IMR-90 (cell line): ENCODE measurements at regions not wholly inside any gene's neighbourhood (a gene's known extent, or its start where the extent isn't known, plus 50 kb on each side); places are given as distances from the start of the nearest gene placed in this dataset.

Experiments used
- ATAC-seq: fragments of 200-7000 bp; cut with Tn5 transposase; 2 replicates; pipeline ENCODE4 v1.9.1; 2020; ENCODE audit warnings: low read depth, mild to moderate bottlenecking, moderate library complexity
- BruUV-seq: library from RNA; stranded (reverse); fragments of 400-500 nt; replicated peaks from 2 replicates; lab custom pipeline; 2021; lab: Mats Ljungman, UMichigan
- CTCF ChIA-PET: fragments of 300-600 bp; formaldehyde crosslinking; extraction: SDS; loops from one replicate; lab custom pipeline; 2021; ENCODE audit warnings: antibody characterized with exemption; lab: Yijun Ruan, JAX
- POLR2A ChIA-PET: fragments of 300-600 bp; sonication (Branson Sonifier 250); formaldehyde crosslinking; loops from one replicate; lab custom pipeline; 2022; ENCODE audit warnings: antibody characterized with exemption; ENCODE audit not compliant: unreplicated experiment; lab: Charles Lee
- DNase-seq: peaks from one replicate; pipeline ENCODE4 v3.0.0; 2013
- H2AFZ ChIP-seq: replicated peaks from 2 replicates; pipeline ENCODE3; 2013; ENCODE audit warnings: low read length, mild to moderate bottlenecking; ENCODE audit not compliant: poor library complexity
- H2AK5ac ChIP-seq: 2 replicates; pipeline ENCODE4 v1.6.1; 2013; ENCODE audit warnings: low read depth, low read length, inconsistent platforms
- H2AK9ac ChIP-seq: replicated peaks from 2 replicates; pipeline ENCODE3; 2013; ENCODE audit warnings: mild to moderate bottlenecking, low read depth, low read length, moderate library complexity; ENCODE audit not compliant: poor library complexity
- H2BK120ac ChIP-seq: 2 replicates; pipeline ENCODE4 v1.6.1; 2013; ENCODE audit warnings: low read depth, low read length, inconsistent platforms
- H2BK15ac ChIP-seq: 3 replicates; pipeline ENCODE4 v1.6.1; 2013; ENCODE audit warnings: low read depth, low read length, inconsistent platforms
- H2BK20ac ChIP-seq: 2 replicates; pipeline ENCODE4 v1.6.1; 2013; ENCODE audit warnings: low read depth, mild to moderate bottlenecking, inconsistent platforms, low read length, moderate library complexity
- H2BK5ac ChIP-seq: 2 replicates; pipeline ENCODE4 v1.6.1; 2013; ENCODE audit warnings: mild to moderate bottlenecking, low read depth, low read length, inconsistent platforms; ENCODE audit not compliant: poor library complexity, severe bottlenecking
- H3K14ac ChIP-seq: replicated peaks from 2 replicates; pipeline ENCODE4 v1.6.1; 2013; ENCODE audit warnings: low read depth, low read length, inconsistent platforms
- H3K18ac ChIP-seq: 2 replicates; pipeline ENCODE4 v1.6.1; 2013; ENCODE audit warnings: low read depth, low read length, control low read depth
- H3K23ac ChIP-seq: 2 replicates; pipeline ENCODE4 v1.6.1; 2013; ENCODE audit warnings: low read depth, low read length, inconsistent platforms
- H3K27ac ChIP-seq: 2 replicates; pipeline ENCODE4 v1.5.1; 2013; ENCODE audit warnings: mild to moderate bottlenecking, control low read depth, low read length; ENCODE audit not compliant: insufficient read depth
- H3K27me3 ChIP-seq: 2 replicates; pipeline ENCODE4 v1.6.1; 2013; ENCODE audit warnings: low read length; ENCODE audit not compliant: control insufficient read depth, insufficient read depth
- H3K36me3 ChIP-seq: 2 replicates; pipeline ENCODE4 v1.6.1; 2013; ENCODE audit warnings: low read length, mixed read lengths; ENCODE audit not compliant: control insufficient read depth, insufficient read depth
- H3K4ac ChIP-seq: 2 replicates; pipeline ENCODE4 v1.6.1; 2013; ENCODE audit warnings: low read depth, low read length, inconsistent platforms
- H3K4me1 ChIP-seq: 2 replicates; pipeline ENCODE4 v1.6.1; 2013; ENCODE audit warnings: low read length, mixed read lengths; ENCODE audit not compliant: control insufficient read depth, insufficient read depth
- H3K4me2 ChIP-seq: 2 replicates; pipeline ENCODE4 v1.6.1; 2013; ENCODE audit warnings: low read depth, mild to moderate bottlenecking, control low read depth, low read length, moderate library complexity
- H3K4me3 ChIP-seq: 2 replicates; pipeline ENCODE4 v1.5.1; 2013; ENCODE audit warnings: low read depth, mild to moderate bottlenecking, control low read depth, low read length, moderate library complexity; ENCODE audit not compliant: insufficient read depth
- H3K56ac ChIP-seq: 2 replicates; pipeline ENCODE4 v1.6.1; 2013; ENCODE audit warnings: low read length, inconsistent platforms; ENCODE audit not compliant: insufficient read depth; ENCODE audit errors: extremely low read depth
- H3K79me1 ChIP-seq, 2 experiments: 2 replicates each; pipeline ENCODE4 v1.6.1; 2013; ENCODE audit warnings: low read length in 2 of 2, inconsistent platforms in 1 of 2, low read depth in 1 of 2
- H3K9ac ChIP-seq: 2 replicates; pipeline ENCODE4 v1.6.1; 2013; ENCODE audit warnings: low read depth, low read length, control low read depth
- H3K9me1 ChIP-seq: 2 replicates; pipeline ENCODE4 v1.6.1; 2013; ENCODE audit warnings: low read length, inconsistent platforms; ENCODE audit not compliant: insufficient read depth
- H3K9me3 ChIP-seq: 2 replicates; pipeline ENCODE4 v1.6.1; 2013; ENCODE audit warnings: low read length; ENCODE audit not compliant: control insufficient read depth, insufficient read depth
- H4K20me1 ChIP-seq: 2 replicates; pipeline ENCODE4 v1.6.1; 2013; ENCODE audit warnings: low read length, inconsistent platforms; ENCODE audit not compliant: insufficient read depth
- H4K5ac ChIP-seq: 2 replicates; pipeline ENCODE4 v1.6.1; 2013; ENCODE audit warnings: mild to moderate bottlenecking, low read depth, low read length, control low read depth
- H4K8ac ChIP-seq, 2 experiments: 2 replicates each; pipeline ENCODE4 v1.6.1; 2013; ENCODE audit warnings: low read depth in 2 of 2, low read length in 2 of 2, control low read depth in 1 of 2, inconsistent platforms in 1 of 2
- H4K91ac ChIP-seq: 2 replicates; pipeline ENCODE4 v1.6.1; 2013; ENCODE audit warnings: low read depth, low read length, inconsistent platforms; ENCODE audit not compliant: insufficient read depth
- CHD1 ChIP-seq: IDR thresholded peaks from 2 replicates; pipeline ENCODE4 v1.6.1; 2012; ENCODE audit warnings: low read depth, low read length, improper control_type of control experiment
- WGBS, 2 experiments: methylation state at CpG; one replicate each; pipeline versions ENCODE4 v1.1.5 to v1.1.7; 2013; ENCODE audit warnings: missing lambda C conversion rate in 2 of 2; ENCODE audit not compliant: insufficient read length in 1 of 2; ENCODE audit errors: extremely low coverage in 2 of 2; 5-methylcytosine and 5-hydroxymethylcytosine counted together
- dilution Hi-C: fragments of 300-500 bp; cut with HindIII; formaldehyde crosslinking; loops from one replicate; pipeline ENCODE4 v1.14.3; 2018; ENCODE audit warnings: low sequenced_read_pairs; ENCODE audit not compliant: unreplicated experiment
- in situ Hi-C: fragments of 300-500 bp; cut with MboI; formaldehyde crosslinking; loops from 3 replicates; pipeline ENCODE4 v1.14.3; 2019; ENCODE audit warnings: low sequenced_read_pairs, inconsistent platforms, mixed read lengths
- intact Hi-C: fragments of 100-400 bp; cut with micrococcal nuclease; formaldehyde crosslinking; loops from 2 replicates; pipeline ENCODE4 v1.10.0; 2022

GRCh38 chr9:90499761-90500160 lies 142.9 kb downstream of the DIRAS2 start:
- H4K5ac ChIP-seq, result no peak overlapping the region
- H3K79me1 ChIP-seq, result no peaks in the 10 kb centered on the region
- no peaks in the 10 kb centered on the region for H3K36me3 ChIP-seq
- in situ Hi-C loops (no loop called here), intact Hi-C loops (no loop called here), dilution Hi-C loops (no loop called here)
- H3K27me3 ChIP-seq, result no peaks in the 10 kb centered on the region
- H3K9me1 ChIP-seq, result no peaks in the 10 kb centered on the region
- no peak overlapping the region for H3K4me2 ChIP-seq
- H4K8ac ChIP-seq, result no peak overlapping the region
- POLR2A ChIA-PET, result no interaction called here
- H2BK120ac ChIP-seq, result no peak overlapping the region
- no peak overlapping the region for H3K56ac ChIP-seq
- DNase-seq (no peak), ATAC-seq (no peak)
- BruUV-seq, result no TSS peak
- H3K9ac ChIP-seq, result no peak overlapping the region
- TF ChIP-seq CHD1, result no peak
- no peaks in the 10 kb centered on the region for H4K20me1 ChIP-seq
- H2BK20ac ChIP-seq, result no peak overlapping the region
- WGBS, 2 experiments, result no CpG with 5 or more reads among the region's 2 CpGs
- CTCF ChIA-PET, result no interaction called here
- no peak overlapping the region for H2AK9ac ChIP-seq
- no peak overlapping the region for H3K18ac ChIP-seq
- H2BK5ac ChIP-seq, result no peak overlapping the region
- no peak overlapping the region for H4K91ac ChIP-seq
- H2AFZ ChIP-seq, result no peak overlapping the region
- no peak overlapping the region for H2BK15ac ChIP-seq
- H3K14ac ChIP-seq, result no peak overlapping the region
- H3K4me1 ChIP-seq, result no peaks in the 10 kb centered on the region
- H2AK5ac ChIP-seq, result no peak overlapping the region
- no peak overlapping the region for H3K4ac ChIP-seq
- no peak overlapping the region for H3K4me3 ChIP-seq
- H3K9me3 ChIP-seq, result no peaks in the 10 kb centered on the region
- H3K23ac ChIP-seq, result no peak overlapping the region
- H3K27ac ChIP-seq, result no peak overlapping the region
